Kidney glomerular epithelial cell (primary cell): ENCODE measurements at regions not wholly inside any gene's neighbourhood (a gene's known extent, or its start where the extent isn't known, plus 50 kb on each side); places are given as distances from the start of the nearest gene placed in this dataset.
"Not testable (repeated sequence)": the region's sequence is repeated elsewhere in the genome, so short reads cannot be mapped to it uniquely, and the experiment has no call there.

Experiments
- DNase-seq: peaks from one replicate; lab custom pipeline; 2025; lab: John Stamatoyannopoulos, UW

- DNase-seq = no peak
Measured at GRCh38 chr2:180927030-180927686, 53.2 kb upstream of the UBE2E3 start.

- DNase-seq = no peak
Measured at GRCh38 chr2:180925700-180926099, 54.7 kb upstream of the UBE2E3 start.

GRCh38 chr2:180924063-180924462 lies 56.3 kb upstream of the UBE2E3 start:
- DNase-seq = no peak

- DNase-seq = no peak
Measured at GRCh38 chr2:180910831-180911665, 69.4 kb upstream of the UBE2E3 start.

- DNase-seq = peak; percentile 56
Measured at GRCh38 chr2:180907731-180908130, 72.7 kb upstream of the UBE2E3 start.

GRCh38 chr2:180905461-180905860 lies 74.9 kb upstream of the UBE2E3 start:
- DNase-seq = no peak

GRCh38 chr2:180905002-180905401 lies 75.4 kb upstream of the UBE2E3 start:
- DNase-seq = no peak

GRCh38 chr2:180901331-180901730 lies 79.1 kb upstream of the UBE2E3 start:
- DNase-seq = no peak

GRCh38 chr2:180893752-180894151 lies 86.7 kb upstream of the UBE2E3 start:
- DNase-seq = no peak

- no peak for DNase-seq
Measured at GRCh38 chr2:180892091-180892490, 88.3 kb upstream of the UBE2E3 start.

- no peak for DNase-seq
Measured at GRCh38 chr2:180891360-180891759, 89.0 kb upstream of the UBE2E3 start.

GRCh38 chr2:180890781-180891180 lies 89.6 kb upstream of the UBE2E3 start:
- DNase-seq = no peak

- no peak for DNase-seq
Measured at GRCh38 chr2:180882959-180883358, 97.4 kb upstream of the UBE2E3 start.

GRCh38 chr2:180876506-180876905 lies 103.9 kb upstream of the UBE2E3 start:
- no peak for DNase-seq

GRCh38 chr2:180873219-180873618 lies 107.2 kb upstream of the UBE2E3 start:
- DNase-seq = no peak

GRCh38 chr2:180872781-180873180 lies 107.6 kb upstream of the UBE2E3 start:
- DNase-seq = not testable (repeated sequence)

GRCh38 chr2:180872255-180872654 lies 108.2 kb upstream of the UBE2E3 start:
- DNase-seq = no peak

GRCh38 chr2:180871649-180872048 lies 108.8 kb upstream of the UBE2E3 start:
- DNase-seq = no peak

GRCh38 chr2:180849851-180850250 lies 130.6 kb upstream of the UBE2E3 start:
- DNase-seq = no peak

- no peak for DNase-seq
Measured at GRCh38 chr2:180848393-180848792, 132.0 kb upstream of the UBE2E3 start.

GRCh38 chr2:180846756-180847472 lies 133.5 kb upstream of the UBE2E3 start:
- no peak for DNase-seq

GRCh38 chr2:180842461-180842860 lies 137.9 kb upstream of the UBE2E3 start:
- no peak for DNase-seq

- DNase-seq = no peak
Measured at GRCh38 chr2:180840641-180841040, 139.8 kb upstream of the UBE2E3 start.
